IMR-90 (cell line): ENCODE measurements at regions not wholly inside any gene's neighbourhood (a gene's known extent, or its start where the extent isn't known, plus 50 kb on each side); places are given as distances from the start of the nearest gene placed in this dataset.

Experiments
- ATAC-seq: fragments of 200-7000 bp; cut with Tn5 transposase; 2 replicates; pipeline ENCODE4 v1.9.1; 2020; ENCODE audit warnings: low read depth, mild to moderate bottlenecking, moderate library complexity
- BruUV-seq: library from RNA; stranded (reverse); fragments of 400-500 nt; replicated peaks from 2 replicates; lab custom pipeline; 2021; lab: Mats Ljungman, UMichigan
- CTCF ChIA-PET: fragments of 300-600 bp; formaldehyde crosslinking; extraction: SDS; loops from one replicate; lab custom pipeline; 2021; ENCODE audit warnings: antibody characterized with exemption; lab: Yijun Ruan, JAX
- POLR2A ChIA-PET: fragments of 300-600 bp; sonication (Branson Sonifier 250); formaldehyde crosslinking; loops from one replicate; lab custom pipeline; 2022; ENCODE audit warnings: antibody characterized with exemption; ENCODE audit not compliant: unreplicated experiment; lab: Charles Lee
- DNase-seq: peaks from one replicate; pipeline ENCODE4 v3.0.0; 2013
- H2AFZ ChIP-seq: replicated peaks from 2 replicates; pipeline ENCODE3; 2013; ENCODE audit warnings: low read length, mild to moderate bottlenecking; ENCODE audit not compliant: poor library complexity
- H2AK5ac ChIP-seq: 2 replicates; pipeline ENCODE4 v1.6.1; 2013; ENCODE audit warnings: low read depth, low read length, inconsistent platforms
- H2AK9ac ChIP-seq: replicated peaks from 2 replicates; pipeline ENCODE3; 2013; ENCODE audit warnings: mild to moderate bottlenecking, low read depth, low read length, moderate library complexity; ENCODE audit not compliant: poor library complexity
- H2BK120ac ChIP-seq: 2 replicates; pipeline ENCODE4 v1.6.1; 2013; ENCODE audit warnings: low read depth, low read length, inconsistent platforms
- H2BK15ac ChIP-seq: 3 replicates; pipeline ENCODE4 v1.6.1; 2013; ENCODE audit warnings: low read depth, low read length, inconsistent platforms
- H2BK20ac ChIP-seq: 2 replicates; pipeline ENCODE4 v1.6.1; 2013; ENCODE audit warnings: low read depth, mild to moderate bottlenecking, inconsistent platforms, low read length, moderate library complexity
- H2BK5ac ChIP-seq: 2 replicates; pipeline ENCODE4 v1.6.1; 2013; ENCODE audit warnings: mild to moderate bottlenecking, low read depth, low read length, inconsistent platforms; ENCODE audit not compliant: poor library complexity, severe bottlenecking
- H3K14ac ChIP-seq: replicated peaks from 2 replicates; pipeline ENCODE4 v1.6.1; 2013; ENCODE audit warnings: low read depth, low read length, inconsistent platforms
- H3K18ac ChIP-seq: 2 replicates; pipeline ENCODE4 v1.6.1; 2013; ENCODE audit warnings: low read depth, low read length, control low read depth
- H3K23ac ChIP-seq: 2 replicates; pipeline ENCODE4 v1.6.1; 2013; ENCODE audit warnings: low read depth, low read length, inconsistent platforms
- H3K27ac ChIP-seq: 2 replicates; pipeline ENCODE4 v1.5.1; 2013; ENCODE audit warnings: mild to moderate bottlenecking, control low read depth, low read length; ENCODE audit not compliant: insufficient read depth
- H3K27me3 ChIP-seq: 2 replicates; pipeline ENCODE4 v1.6.1; 2013; ENCODE audit warnings: low read length; ENCODE audit not compliant: control insufficient read depth, insufficient read depth
- H3K36me3 ChIP-seq: 2 replicates; pipeline ENCODE4 v1.6.1; 2013; ENCODE audit warnings: low read length, mixed read lengths; ENCODE audit not compliant: control insufficient read depth, insufficient read depth
- H3K4ac ChIP-seq: 2 replicates; pipeline ENCODE4 v1.6.1; 2013; ENCODE audit warnings: low read depth, low read length, inconsistent platforms
- H3K4me1 ChIP-seq: 2 replicates; pipeline ENCODE4 v1.6.1; 2013; ENCODE audit warnings: low read length, mixed read lengths; ENCODE audit not compliant: control insufficient read depth, insufficient read depth
- H3K4me2 ChIP-seq: 2 replicates; pipeline ENCODE4 v1.6.1; 2013; ENCODE audit warnings: low read depth, mild to moderate bottlenecking, control low read depth, low read length, moderate library complexity
- H3K4me3 ChIP-seq: 2 replicates; pipeline ENCODE4 v1.5.1; 2013; ENCODE audit warnings: low read depth, mild to moderate bottlenecking, control low read depth, low read length, moderate library complexity; ENCODE audit not compliant: insufficient read depth
- H3K56ac ChIP-seq: 2 replicates; pipeline ENCODE4 v1.6.1; 2013; ENCODE audit warnings: low read length, inconsistent platforms; ENCODE audit not compliant: insufficient read depth; ENCODE audit errors: extremely low read depth
- H3K79me1 ChIP-seq, 2 experiments: 2 replicates each; pipeline ENCODE4 v1.6.1; 2013; ENCODE audit warnings: low read length in 2 of 2, inconsistent platforms in 1 of 2, low read depth in 1 of 2
- H3K9ac ChIP-seq: 2 replicates; pipeline ENCODE4 v1.6.1; 2013; ENCODE audit warnings: low read depth, low read length, control low read depth
- H3K9me1 ChIP-seq: 2 replicates; pipeline ENCODE4 v1.6.1; 2013; ENCODE audit warnings: low read length, inconsistent platforms; ENCODE audit not compliant: insufficient read depth
- H3K9me3 ChIP-seq: 2 replicates; pipeline ENCODE4 v1.6.1; 2013; ENCODE audit warnings: low read length; ENCODE audit not compliant: control insufficient read depth, insufficient read depth
- H4K20me1 ChIP-seq: 2 replicates; pipeline ENCODE4 v1.6.1; 2013; ENCODE audit warnings: low read length, inconsistent platforms; ENCODE audit not compliant: insufficient read depth
- H4K5ac ChIP-seq: 2 replicates; pipeline ENCODE4 v1.6.1; 2013; ENCODE audit warnings: mild to moderate bottlenecking, low read depth, low read length, control low read depth
- H4K8ac ChIP-seq, 2 experiments: 2 replicates each; pipeline ENCODE4 v1.6.1; 2013; ENCODE audit warnings: low read depth in 2 of 2, low read length in 2 of 2, control low read depth in 1 of 2, inconsistent platforms in 1 of 2
- H4K91ac ChIP-seq: 2 replicates; pipeline ENCODE4 v1.6.1; 2013; ENCODE audit warnings: low read depth, low read length, inconsistent platforms; ENCODE audit not compliant: insufficient read depth
- BHLHE40 ChIP-seq: fragments of 150-350 bp; IDR thresholded peaks from 2 replicates; pipeline ENCODE4 v1.6.1; 2016; ENCODE audit warnings: mild to moderate bottlenecking, low read depth, low read length
- CEBPB ChIP-seq: IDR thresholded peaks from 2 replicates; pipeline ENCODE4 v1.6.1; 2012; ENCODE audit warnings: low read depth, low read length, improper control_type of control experiment
- CTCF ChIP-seq: conservative IDR thresholded peaks from 2 replicates; pipeline ENCODE4 v1.5.1; 2012; ENCODE audit warnings: mild to moderate bottlenecking, low read depth, low read length, improper control_type of control experiment
- ELK1 ChIP-seq: fragments of 150-350 bp; IDR thresholded peaks from 2 replicates; pipeline ENCODE4 v1.6.1; 2016; ENCODE audit warnings: low read depth, mild to moderate bottlenecking, low read length, moderate library complexity, borderline replicate concordance
- FOS ChIP-seq: fragments of 150-350 bp; IDR thresholded peaks from 2 replicates; pipeline ENCODE4 v1.6.1; 2016; ENCODE audit warnings: low read depth, low read length
- MAFK ChIP-seq: IDR thresholded peaks from 2 replicates; pipeline ENCODE4 v1.6.1; 2012; ENCODE audit warnings: low read depth, low read length, improper control_type of control experiment
- MAZ ChIP-seq: IDR thresholded peaks from 2 replicates; pipeline ENCODE4 v1.6.1; 2012; ENCODE audit warnings: low read depth, mild to moderate bottlenecking, low read length, improper control_type of control experiment, moderate library complexity, borderline replicate concordance
- MXI1 ChIP-seq: IDR thresholded peaks from 2 replicates; pipeline ENCODE4 v1.6.1; 2012; ENCODE audit warnings: low read depth, mild to moderate bottlenecking, low read length, moderate library complexity, borderline replicate concordance
- NFE2L2 ChIP-seq: fragments of 150-350 bp; IDR thresholded peaks from 2 replicates; pipeline ENCODE4 v1.6.1; 2016; ENCODE audit warnings: low read depth, mild to moderate bottlenecking, low read length
- POLR2A ChIP-seq: IDR thresholded peaks from 2 replicates; pipeline ENCODE4 v1.6.1; 2012; ENCODE audit warnings: mild to moderate bottlenecking, low read depth, low read length
- RAD21 ChIP-seq: IDR thresholded peaks from 2 replicates; pipeline ENCODE4 v1.6.1; 2012; ENCODE audit warnings: low read length, improper control_type of control experiment
- RCOR1 ChIP-seq: IDR thresholded peaks from 2 replicates; pipeline ENCODE4 v1.6.1; 2012; ENCODE audit warnings: mild to moderate bottlenecking, low read length, improper control_type of control experiment; ENCODE audit not compliant: insufficient replicate concordance
- SMC3 ChIP-seq: fragments of 150-350 bp; IDR thresholded peaks from 2 replicates; pipeline ENCODE4 v1.6.1; 2016; ENCODE audit warnings: low read depth, mild to moderate bottlenecking, antibody characterized with exemption, low read length, moderate library complexity
- USF2 ChIP-seq: fragments of 150-350 bp; IDR thresholded peaks from 2 replicates; pipeline ENCODE4 v1.6.1; 2017; ENCODE audit warnings: mild to moderate bottlenecking, antibody characterized with exemption, low read length, low read depth
- WGBS, 2 experiments: methylation state at CpG; one replicate each; pipeline versions ENCODE4 v1.1.5 to v1.1.7; 2013; ENCODE audit warnings: missing lambda C conversion rate in 2 of 2; ENCODE audit not compliant: insufficient read length in 1 of 2; ENCODE audit errors: extremely low coverage in 2 of 2; 5-methylcytosine and 5-hydroxymethylcytosine counted together
- dilution Hi-C: fragments of 300-500 bp; cut with HindIII; formaldehyde crosslinking; loops from one replicate; pipeline ENCODE4 v1.14.3; 2018; ENCODE audit warnings: low sequenced_read_pairs; ENCODE audit not compliant: unreplicated experiment
- in situ Hi-C: fragments of 300-500 bp; cut with MboI; formaldehyde crosslinking; loops from 3 replicates; pipeline ENCODE4 v1.14.3; 2019; ENCODE audit warnings: low sequenced_read_pairs, inconsistent platforms, mixed read lengths
- intact Hi-C: fragments of 100-400 bp; cut with micrococcal nuclease; formaldehyde crosslinking; loops from 2 replicates; pipeline ENCODE4 v1.10.0; 2022

GRCh38 chr12:125824276-125824675 lies 759.0 kb downstream of the AACS start:
- Histone ChIP-seq H3K27ac (no peak overlapping the region), H2BK120ac (no peak overlapping the region), H4K20me1 (no peaks in the 10 kb centered on the region), H4K8ac (no peak overlapping the region), H2BK5ac (no peak overlapping the region), H3K27me3 (no peaks in the 10 kb centered on the region), H3K4me3 (no peak overlapping the region), H3K4me2 (no peak overlapping the region), H2BK15ac (no peak overlapping the region), H3K79me1 (no peaks in the 10 kb centered on the region), H3K9me1 (no peaks in the 10 kb centered on the region), H3K36me3 (no peaks in the 10 kb centered on the region), H3K18ac (no peak overlapping the region), H3K56ac (no peak overlapping the region), H4K5ac (no peak overlapping the region), H2AK9ac (no peak overlapping the region), H3K14ac (no peak overlapping the region), H4K91ac (no peak overlapping the region), H3K23ac (no peak overlapping the region), H2AK5ac (no peak overlapping the region), H3K9ac (no peak overlapping the region), H3K9me3 (peaks cover 10% of the 10 kb centered on the region), H3K4me1 (no peaks in the 10 kb centered on the region), H2AFZ (no peak overlapping the region), H3K4ac (no peak overlapping the region), H2BK20ac (no peak overlapping the region)
- DNase-seq (no peak), ATAC-seq (no peak)
- TF ChIP-seq CTCF (no peak), USF2 (no peak), FOS (no peak), CEBPB (no peak), MXI1 (no peak), BHLHE40 (no peak), RCOR1 (no peak), MAZ (no peak), RAD21 (no peak), MAFK (no peak), POLR2A (no peak), ELK1 (no peak), SMC3 (no peak), NFE2L2 (no peak)
- intact Hi-C loops: no loop called here
- ChIA-PET CTCF (no interaction called here), POLR2A (no interaction called here)
- dilution Hi-C loops: no loop called here
- WGBS, 2 experiments: no CpG with 5 or more reads among the region's 2 CpGs
- BruUV-seq: no TSS peak
- in situ Hi-C loops: no loop called here
